ENCODE measurements at regions not wholly inside any gene's neighbourhood (a gene's known extent, or its start where the extent isn't known, plus 50 kb on each side); places are given as distances from the start of the nearest gene placed in this dataset.

DNA sequence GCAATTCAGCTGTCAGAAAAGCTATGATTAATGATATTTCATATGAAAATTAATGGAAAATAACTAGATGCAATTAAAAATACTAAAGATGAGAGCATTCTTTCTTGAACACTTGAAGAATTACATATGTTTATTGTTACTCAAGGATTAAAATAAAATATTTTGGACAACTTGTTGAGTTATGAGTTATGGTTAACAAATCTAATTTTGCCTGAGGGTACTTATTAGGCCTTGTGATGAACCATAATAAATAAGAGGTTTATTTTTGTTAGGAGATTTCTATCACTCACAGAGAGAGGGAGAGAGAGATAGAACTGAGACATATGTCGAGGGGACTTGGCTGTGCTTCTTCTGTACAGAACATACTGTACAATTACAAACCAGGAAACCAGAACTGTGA lies 183.7 kb downstream of the ISL1 start:
- Histone ChIP-seq H2AFZ (ENCODE audit: low read depth, low read length, severe bottlenecking) (no peak overlapping the region), H4K20me1 (ENCODE audit: low read depth, low read length) (no peaks in the 10 kb centered on the region), H3K9me3 (ENCODE audit: insufficient read depth, low read length) (no peaks in the 10 kb centered on the region), H3K36me3 (ENCODE audit: low read length) (no peaks in the 10 kb centered on the region), H3K4me3 (ENCODE audit: insufficient read depth, low read length, poor library complexity, severe bottlenecking) (no peak overlapping the region), H3K27me3 (ENCODE audit: low read length) (no peaks in the 10 kb centered on the region), H3K9me2 (replicated peaks; ENCODE audit: insufficient read depth, low read length) (no peaks in the 10 kb centered on the region), H3K4me2 (ENCODE audit: low read depth, low read length, poor library complexity, severe bottlenecking) (no peak overlapping the region), H3F3A (ENCODE audit: insufficient read depth) (no peaks in the 10 kb centered on the region), H3K9ac (ENCODE audit: low read length) (no peak overlapping the region), H3K27ac (ENCODE audit: low read depth, low read length) (no peak overlapping the region), H3K79me2 (ENCODE audit: insufficient read depth, low read length) (no peaks in the 10 kb centered on the region)
- TF ChIP-seq EZH2phosphoT487 (conservative IDR thresholded peaks at IDR 0.05; ENCODE audit: low read length) = no peak
- TF ChIP-seq, protein P1, sequence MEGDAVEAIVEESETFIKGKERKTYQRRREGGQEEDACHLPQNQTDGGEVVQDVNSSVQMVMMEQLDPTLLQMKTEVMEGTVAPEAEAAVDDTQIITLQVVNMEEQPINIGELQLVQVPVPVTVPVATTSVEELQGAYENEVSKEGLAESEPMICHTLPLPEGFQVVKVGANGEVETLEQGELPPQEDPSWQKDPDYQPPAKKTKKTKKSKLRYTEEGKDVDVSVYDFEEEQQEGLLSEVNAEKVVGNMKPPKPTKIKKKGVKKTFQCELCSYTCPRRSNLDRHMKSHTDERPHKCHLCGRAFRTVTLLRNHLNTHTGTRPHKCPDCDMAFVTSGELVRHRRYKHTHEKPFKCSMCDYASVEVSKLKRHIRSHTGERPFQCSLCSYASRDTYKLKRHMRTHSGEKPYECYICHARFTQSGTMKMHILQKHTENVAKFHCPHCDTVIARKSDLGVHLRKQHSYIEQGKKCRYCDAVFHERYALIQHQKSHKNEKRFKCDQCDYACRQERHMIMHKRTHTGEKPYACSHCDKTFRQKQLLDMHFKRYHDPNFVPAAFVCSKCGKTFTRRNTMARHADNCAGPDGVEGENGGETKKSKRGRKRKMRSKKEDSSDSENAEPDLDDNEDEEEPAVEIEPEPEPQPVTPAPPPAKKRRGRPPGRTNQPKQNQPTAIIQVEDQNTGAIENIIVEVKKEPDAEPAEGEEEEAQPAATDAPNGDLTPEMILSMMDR (IDR thresholded peaks at IDR 0.05; ENCODE audit: insufficient read depth, low read length, poor library complexity, severe bottlenecking) = no peak

DNA sequence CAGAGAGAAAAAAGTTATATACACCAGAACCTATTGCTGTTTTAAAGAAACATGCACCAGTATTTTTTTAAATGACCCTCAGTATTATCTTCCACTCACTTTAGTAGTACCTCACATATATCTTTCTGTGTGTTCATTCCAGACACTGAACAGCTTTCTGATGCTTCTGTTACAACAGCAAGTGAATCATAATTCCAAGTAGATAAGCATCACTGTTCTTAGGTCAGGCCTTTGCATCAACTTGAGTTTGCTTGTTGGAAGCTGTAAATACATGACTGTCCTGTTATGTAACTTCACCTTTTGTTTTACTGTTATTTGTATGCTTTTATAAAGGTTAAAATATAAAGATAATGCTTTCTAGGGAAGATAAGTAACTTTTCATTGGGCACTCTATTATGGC lies 184.4 kb downstream of the ISL1 start:
- no peaks in the 10 kb centered on the region for H3K36me3 ChIP-seq (ENCODE audit: low read length)
- H3K27me3 ChIP-seq (ENCODE audit: low read length) = no peaks in the 10 kb centered on the region
- no peak overlapping the region for H3K4me2 ChIP-seq (ENCODE audit: low read depth, low read length, poor library complexity, severe bottlenecking)
- H2AFZ ChIP-seq (ENCODE audit: low read depth, low read length, severe bottlenecking) = no peak overlapping the region
- H3K9me3 ChIP-seq (ENCODE audit: insufficient read depth, low read length) = no peaks in the 10 kb centered on the region
- H3K9ac ChIP-seq (ENCODE audit: low read length) = no peak overlapping the region
- H4K20me1 ChIP-seq (ENCODE audit: low read depth, low read length) = no peaks in the 10 kb centered on the region
- H3K27ac ChIP-seq (ENCODE audit: low read depth, low read length) = no peak overlapping the region
- H3K4me3 ChIP-seq (ENCODE audit: insufficient read depth, low read length, poor library complexity, severe bottlenecking) = no peak overlapping the region
- H3F3A ChIP-seq (ENCODE audit: insufficient read depth) = no peaks in the 10 kb centered on the region
- H3K79me2 ChIP-seq (ENCODE audit: insufficient read depth, low read length) = no peaks in the 10 kb centered on the region
- TF ChIP-seq, protein P1 (IDR thresholded peaks at IDR 0.05; ENCODE audit: insufficient read depth, low read length, poor library complexity, severe bottlenecking) = no peak
- TF ChIP-seq EZH2phosphoT487 (conservative IDR thresholded peaks at IDR 0.05; ENCODE audit: low read length) = no peak
- H3K9me2 ChIP-seq (replicated peaks; ENCODE audit: insufficient read depth, low read length) = no peaks in the 10 kb centered on the region

DNA sequence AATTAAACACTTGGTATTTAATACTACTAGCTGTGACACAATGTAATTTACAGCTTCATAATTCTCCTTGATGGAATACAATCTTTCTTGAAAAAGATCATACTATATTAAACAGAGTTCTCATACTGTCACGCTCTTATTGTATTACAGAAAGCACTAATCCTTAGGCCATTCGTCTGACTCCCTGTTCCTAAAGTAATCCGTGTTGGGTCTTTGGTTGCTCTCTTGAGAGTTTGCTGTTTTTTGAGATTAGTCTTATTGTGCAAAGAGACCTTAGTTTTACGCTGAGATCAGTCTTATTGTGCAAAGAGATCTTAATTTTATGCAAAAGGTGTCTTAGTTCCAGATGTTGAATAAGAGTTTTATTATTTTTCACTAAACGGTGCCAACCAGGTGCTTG lies 190.6 kb downstream of the ISL1 start:
- no peak overlapping the region for H3K4me3 ChIP-seq (ENCODE audit: insufficient read depth, low read length, poor library complexity, severe bottlenecking)
- no peak for TF ChIP-seq EZH2phosphoT487 (conservative IDR thresholded peaks at IDR 0.05; ENCODE audit: low read length)
- TF ChIP-seq, protein P1 (IDR thresholded peaks at IDR 0.05; ENCODE audit: insufficient read depth, low read length, poor library complexity, severe bottlenecking) = no peak
- H3K79me2 ChIP-seq (ENCODE audit: insufficient read depth, low read length) = no peaks in the 10 kb centered on the region
- H3K36me3 ChIP-seq (ENCODE audit: low read length) = no peaks in the 10 kb centered on the region
- no peaks in the 10 kb centered on the region for H3K9me3 ChIP-seq (ENCODE audit: insufficient read depth, low read length)
- no peak overlapping the region for H2AFZ ChIP-seq (ENCODE audit: low read depth, low read length, severe bottlenecking)
- H3K9me2 ChIP-seq (replicated peaks; ENCODE audit: insufficient read depth, low read length) = no peaks in the 10 kb centered on the region
- H4K20me1 ChIP-seq (ENCODE audit: low read depth, low read length) = no peaks in the 10 kb centered on the region
- H3F3A ChIP-seq (ENCODE audit: insufficient read depth) = no peaks in the 10 kb centered on the region
- H3K27me3 ChIP-seq (ENCODE audit: low read length) = no peaks in the 10 kb centered on the region
- no peak overlapping the region for H3K4me2 ChIP-seq (ENCODE audit: low read depth, low read length, poor library complexity, severe bottlenecking)
- H3K9ac ChIP-seq (ENCODE audit: low read length) = no peak overlapping the region
- no peak overlapping the region for H3K27ac ChIP-seq (ENCODE audit: low read depth, low read length)

All from SU-DHL-6 (cell line).